ENCODE measurements at regions not wholly inside any gene's neighbourhood (a gene's known extent, or its start where the extent isn't known, plus 50 kb on each side); places are given as distances from the start of the nearest gene placed in this dataset.

DNA sequence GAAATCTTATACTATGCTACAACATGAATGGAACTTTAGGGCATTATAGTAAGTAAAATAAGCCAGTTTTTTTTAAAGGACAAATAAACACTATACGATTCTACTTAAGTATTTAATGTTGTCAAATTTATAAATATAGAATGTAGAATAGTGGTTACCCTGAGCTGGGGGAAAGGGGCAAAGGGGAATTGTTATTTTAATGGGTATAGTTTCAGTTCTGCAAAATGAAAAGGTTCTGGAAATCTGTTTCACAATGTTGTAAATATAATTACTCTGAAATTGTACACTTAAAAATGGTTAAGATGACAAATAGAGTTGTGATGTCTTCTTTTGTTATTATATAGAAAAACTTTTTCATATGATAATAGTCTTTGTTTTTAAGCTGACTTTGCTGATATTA lies 366.3 kb downstream of the MRPL39 start:
- TF ChIP-seq, protein P1, sequence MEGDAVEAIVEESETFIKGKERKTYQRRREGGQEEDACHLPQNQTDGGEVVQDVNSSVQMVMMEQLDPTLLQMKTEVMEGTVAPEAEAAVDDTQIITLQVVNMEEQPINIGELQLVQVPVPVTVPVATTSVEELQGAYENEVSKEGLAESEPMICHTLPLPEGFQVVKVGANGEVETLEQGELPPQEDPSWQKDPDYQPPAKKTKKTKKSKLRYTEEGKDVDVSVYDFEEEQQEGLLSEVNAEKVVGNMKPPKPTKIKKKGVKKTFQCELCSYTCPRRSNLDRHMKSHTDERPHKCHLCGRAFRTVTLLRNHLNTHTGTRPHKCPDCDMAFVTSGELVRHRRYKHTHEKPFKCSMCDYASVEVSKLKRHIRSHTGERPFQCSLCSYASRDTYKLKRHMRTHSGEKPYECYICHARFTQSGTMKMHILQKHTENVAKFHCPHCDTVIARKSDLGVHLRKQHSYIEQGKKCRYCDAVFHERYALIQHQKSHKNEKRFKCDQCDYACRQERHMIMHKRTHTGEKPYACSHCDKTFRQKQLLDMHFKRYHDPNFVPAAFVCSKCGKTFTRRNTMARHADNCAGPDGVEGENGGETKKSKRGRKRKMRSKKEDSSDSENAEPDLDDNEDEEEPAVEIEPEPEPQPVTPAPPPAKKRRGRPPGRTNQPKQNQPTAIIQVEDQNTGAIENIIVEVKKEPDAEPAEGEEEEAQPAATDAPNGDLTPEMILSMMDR (IDR thresholded peaks at IDR 0.05): no peak
- no peak for TF ChIP-seq POLR2A (IDR thresholded peaks at IDR 0.05)

Measured in lower leg skin (tissue), 3 donors.